Stomach (tissue), 4 donors: ENCODE measurements at regions not wholly inside any gene's neighbourhood (a gene's known extent, or its start where the extent isn't known, plus 50 kb on each side); places are given as distances from the start of the nearest gene placed in this dataset.

Source experiments
- CTCF ChIP-seq, 7 experiments: fragments of 450-650 bp in 4 of 7; fragments of 200-600 bp in 3 of 7; sonication (generic) in 3 of 7; IDR thresholded peaks; one replicate each; pipeline ENCODE4 v1.5.1; 2016 to 2019; ENCODE audit warnings: antibody characterized with exemption in 7 of 7, control low read depth in 2 of 7, mild to moderate bottlenecking in 1 of 7
- POLR2A ChIP-seq, 4 donors: fragments of 450-650 bp; IDR thresholded peaks; one replicate each; pipeline ENCODE4 v1.6.1; 2016; ENCODE audit warnings: antibody characterized with exemption in 4 of 4, control low read depth in 2 of 4, mild to moderate bottlenecking in 1 of 4, moderate library complexity in 1 of 4

DNA sequence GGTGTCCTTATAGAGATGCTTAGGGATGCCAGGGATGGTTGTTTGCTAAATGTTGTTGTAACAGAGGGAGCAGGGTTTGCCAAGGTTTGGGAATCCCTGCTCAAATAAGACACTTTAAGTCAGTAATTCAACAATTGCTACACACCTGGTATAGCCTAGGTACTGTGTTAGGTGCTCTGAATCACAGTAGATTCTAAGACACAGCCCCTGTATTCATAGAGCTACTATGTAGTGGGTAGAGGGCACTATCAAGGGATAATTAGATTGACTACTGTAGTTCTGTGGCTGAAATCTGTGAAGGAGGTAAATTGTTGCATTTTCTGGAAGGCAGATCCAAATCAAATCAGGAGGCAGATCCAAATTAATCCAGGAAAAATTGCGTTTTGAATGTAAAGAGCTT, 149.2 kb downstream of the C12orf75 start:
- TF ChIP-seq CTCF (IDR thresholded peaks at IDR 0.05) (no peak), POLR2A (IDR thresholded peaks at IDR 0.05) (no peak)
